Hepatocyte (in vitro differentiated cells): ENCODE measurements at regions not wholly inside any gene's neighbourhood (a gene's known extent, or its start where the extent isn't known, plus 50 kb on each side); places are given as distances from the start of the nearest gene placed in this dataset.

Source experiments
- DNase-seq: peaks from one replicate; pipeline ENCODE4 v3.0.0-alpha.2; 2016; ENCODE audit warnings: low spot score
- H2AFZ ChIP-seq: fragments of 200-600 bp; sonication (generic); 2 replicates; pipeline ENCODE4 v1.6.0; 2016; ENCODE audit warnings: antibody characterized with exemption, mild to moderate bottlenecking
- H3K27ac ChIP-seq: fragments of 200-600 bp; sonication (generic); 2 replicates; pipeline ENCODE4 v1.5.1; 2016; ENCODE audit warnings: mild to moderate bottlenecking
- H3K27me3 ChIP-seq: fragments of 200-600 bp; sonication (generic); 2 replicates; pipeline ENCODE4 v1.6.1; 2016
- H3K36me3 ChIP-seq: fragments of 200-600 bp; sonication (generic); replicated peaks from 2 replicates; pipeline ENCODE4 v1.5.1; 2016; ENCODE audit warnings: low read depth; ENCODE audit not compliant: insufficient read depth
- H3K4me1 ChIP-seq: fragments of 200-600 bp; sonication (generic); 2 replicates; pipeline ENCODE4 v1.5.1; 2016; ENCODE audit warnings: mild to moderate bottlenecking, moderate library complexity; ENCODE audit not compliant: insufficient read depth
- H3K4me2 ChIP-seq: fragments of 200-600 bp; sonication (generic); 2 replicates; pipeline ENCODE4 v1.6.0; 2016
- H3K4me3 ChIP-seq: fragments of 200-600 bp; sonication (generic); 2 replicates; pipeline ENCODE4 v1.5.1; 2016; ENCODE audit warnings: mild to moderate bottlenecking
- H3K79me2 ChIP-seq: fragments of 200-600 bp; sonication (generic); 2 replicates; pipeline ENCODE4 v1.6.0; 2017; ENCODE audit warnings: mild to moderate bottlenecking
- H3K9me2 ChIP-seq: fragments of 200-600 bp; sonication (generic); replicated peaks from 2 replicates; pipeline ENCODE4 v1.6.0; 2017; ENCODE audit warnings: mild to moderate bottlenecking; ENCODE audit not compliant: insufficient read depth
- H3K9me3 ChIP-seq: fragments of 200-600 bp; sonication (generic); 2 replicates; pipeline ENCODE4 v1.5.1; 2016; ENCODE audit warnings: low read depth, mild to moderate bottlenecking
- H4K20me1 ChIP-seq: fragments of 200-600 bp; sonication (generic); 2 replicates; pipeline ENCODE4 v1.6.0; 2016; ENCODE audit warnings: mild to moderate bottlenecking; ENCODE audit not compliant: insufficient read depth, poor library complexity, severe bottlenecking
- CTCF ChIP-seq: fragments of 200-600 bp; sonication (generic); IDR thresholded peaks from 2 replicates; pipeline ENCODE4 v1.5.1; 2016; ENCODE audit warnings: antibody characterized with exemption, mild to moderate bottlenecking; ENCODE audit not compliant: poor library complexity
- EZH2 ChIP-seq: fragments of 200-600 bp; sonication (generic); IDR thresholded peaks from 2 replicates; pipeline ENCODE4 v1.6.1; 2016; ENCODE audit warnings: antibody characterized with exemption, mild to moderate bottlenecking, borderline replicate concordance
- EZH2phosphoT487 ChIP-seq: fragments of 200-600 bp; sonication (generic); IDR thresholded peaks from one replicate; pipeline ENCODE4 v1.6.1; 2018; ENCODE audit warnings: antibody characterized with exemption, mild to moderate bottlenecking, low read depth, moderate library complexity; ENCODE audit not compliant: unreplicated experiment, severe bottlenecking
- WGBS: methylation state at CpG from one replicate; pipeline ENCODE4 v1.1.6; 2016; ENCODE audit warnings: low lambda C conversion rate; ENCODE audit errors: missing lambda C conversion rate; 5-methylcytosine and 5-hydroxymethylcytosine counted together

- Histone ChIP-seq H3K36me3 (no peaks in the 10 kb centered on the region), H3K4me2 (no peak overlapping the region), H3K79me2 (no peaks in the 10 kb centered on the region), H3K4me1 (no peaks in the 10 kb centered on the region), H3K27me3 (no peaks in the 10 kb centered on the region), H4K20me1 (no peaks in the 10 kb centered on the region), H3K4me3 (no peak overlapping the region), H3K27ac (no peak overlapping the region), H3K9me2 (no peaks in the 10 kb centered on the region), H2AFZ (no peak overlapping the region), H3K9me3 (no peaks in the 10 kb centered on the region)
- no peak for TF ChIP-seq EZH2
- no peak for TF ChIP-seq EZH2phosphoT487
- no peak for TF ChIP-seq CTCF
- WGBS, result 91% methylated on average over 3 of the region's 3 CpGs
- DNase-seq, result no peak
Measured at GRCh38 chr20:6524305-6524704, 243.2 kb upstream of the BMP2 start.

GRCh38 chr20:6519556-6519955, 247.9 kb upstream of the BMP2 start:
- no peak overlapping the region for H3K4me2 ChIP-seq
- no peak overlapping the region for H3K4me3 ChIP-seq
- WGBS, result 94% methylated on average over 1 of the region's 1 CpG

GRCh38 chr20:6515261-6515660, 252.2 kb upstream of the BMP2 start:
- no peaks in the 10 kb centered on the region for H3K36me3 ChIP-seq
- DNase-seq, result no peak
- H3K79me2 ChIP-seq, result no peaks in the 10 kb centered on the region
- H4K20me1 ChIP-seq, result no peaks in the 10 kb centered on the region
- H3K9me2 ChIP-seq, result no peaks in the 10 kb centered on the region
- no peak for TF ChIP-seq EZH2
- no peak for TF ChIP-seq EZH2phosphoT487
- TF ChIP-seq CTCF, result no peak
- no peak overlapping the region for H2AFZ ChIP-seq
- no peaks in the 10 kb centered on the region for H3K4me1 ChIP-seq
- no peak overlapping the region for H3K4me3 ChIP-seq
- no peak overlapping the region for H3K27ac ChIP-seq
- WGBS, result 35% methylated on average over 1 of the region's 1 CpG
- H3K27me3 ChIP-seq, result no peaks in the 10 kb centered on the region
- H3K9me3 ChIP-seq, result no peaks in the 10 kb centered on the region
- H3K4me2 ChIP-seq, result no peak overlapping the region

More at GRCh38 chr20:6519556-6519955, 247.9 kb upstream of the BMP2 start:
- TF ChIP-seq CTCF (no peak), EZH2 (no peak), EZH2phosphoT487 (no peak)
- H3K9me3 ChIP-seq, result no peaks in the 10 kb centered on the region
- H3K27ac ChIP-seq, result no peak overlapping the region
- no peak for DNase-seq
- H3K9me2 ChIP-seq, result no peaks in the 10 kb centered on the region
- no peaks in the 10 kb centered on the region for H3K4me1 ChIP-seq
- H4K20me1 ChIP-seq, result no peaks in the 10 kb centered on the region
- H3K79me2 ChIP-seq, result no peaks in the 10 kb centered on the region
- H3K36me3 ChIP-seq, result no peaks in the 10 kb centered on the region
- H3K27me3 ChIP-seq, result no peaks in the 10 kb centered on the region
- no peak overlapping the region for H2AFZ ChIP-seq

GRCh38 chr20:6513599-6513998, 253.9 kb upstream of the BMP2 start:
- no peak for DNase-seq
- H3K4me1 ChIP-seq, result no peaks in the 10 kb centered on the region
- no peaks in the 10 kb centered on the region for H3K36me3 ChIP-seq
- H3K79me2 ChIP-seq, result no peaks in the 10 kb centered on the region
- H3K27ac ChIP-seq, result no peak overlapping the region
- no peaks in the 10 kb centered on the region for H4K20me1 ChIP-seq
- 89% methylated on average over 6 of the region's 6 CpGs for WGBS
- H2AFZ ChIP-seq, result no peak overlapping the region
- TF ChIP-seq CTCF, result no peak
- no peak for TF ChIP-seq EZH2
- no peak for TF ChIP-seq EZH2phosphoT487
- no peaks in the 10 kb centered on the region for H3K9me3 ChIP-seq
- no peak overlapping the region for H3K4me2 ChIP-seq
- H3K4me3 ChIP-seq, result no peak overlapping the region
- H3K27me3 ChIP-seq, result no peaks in the 10 kb centered on the region
- H3K9me2 ChIP-seq, result no peaks in the 10 kb centered on the region
